Mesendoderm (in vitro differentiated cells): ENCODE measurements at regions not wholly inside any gene's neighbourhood (a gene's known extent, or its start where the extent isn't known, plus 50 kb on each side); places are given as distances from the start of the nearest gene placed in this dataset.

Experiments used
- DNase-seq: peaks from one replicate; pipeline ENCODE4 v3.0.0; 2013
- H2AK5ac ChIP-seq: 2 replicates; pipeline ENCODE4 v1.6.1; 2013; ENCODE audit warnings: low read length, inconsistent platforms
- H2BK120ac ChIP-seq: 2 replicates; pipeline ENCODE4 v1.6.1; 2013; ENCODE audit warnings: low read depth, mild to moderate bottlenecking, low read length, moderate library complexity, mixed read lengths
- H2BK15ac ChIP-seq: replicated peaks from 2 replicates; pipeline ENCODE4 v1.6.1; 2013; ENCODE audit warnings: low read depth, mild to moderate bottlenecking, moderate library complexity
- H2BK5ac ChIP-seq: 2 replicates; pipeline ENCODE4 v1.6.1; 2013; ENCODE audit warnings: low read length, inconsistent platforms
- H3K18ac ChIP-seq: 2 replicates; pipeline ENCODE4 v1.6.1; 2013; ENCODE audit warnings: mild to moderate bottlenecking, low read length, mixed read lengths
- H3K23ac ChIP-seq: one replicate; pipeline ENCODE4 v1.6.1; 2013; ENCODE audit warnings: low read length
- H3K27ac ChIP-seq: 2 replicates; pipeline ENCODE4 v1.5.1; 2013; ENCODE audit warnings: low read depth, mild to moderate bottlenecking, inconsistent platforms, low read length, moderate library complexity
- H3K27me3 ChIP-seq: 2 replicates; pipeline ENCODE4 v1.6.1; 2013; ENCODE audit warnings: low read length, control low read depth, mild to moderate bottlenecking, inconsistent platforms; ENCODE audit not compliant: insufficient read depth, poor library complexity
- H3K36me3 ChIP-seq: 2 replicates; pipeline ENCODE4 v1.6.1; 2013; ENCODE audit warnings: low read length, inconsistent platforms; ENCODE audit not compliant: control insufficient read depth, insufficient read depth
- H3K4ac ChIP-seq: one replicate; pipeline ENCODE4 v1.6.1; 2013; ENCODE audit warnings: low read depth, mild to moderate bottlenecking, low read length, moderate library complexity
- H3K4me1 ChIP-seq: 2 replicates; pipeline ENCODE4 v1.6.1; 2013; ENCODE audit warnings: low read depth, low read length, inconsistent platforms; ENCODE audit not compliant: control insufficient read depth
- H3K4me2 ChIP-seq: 2 replicates; pipeline ENCODE4 v1.6.1; 2013; ENCODE audit warnings: low read length
- H3K4me3 ChIP-seq: 2 replicates; pipeline ENCODE4 v1.5.1; 2013; ENCODE audit warnings: mild to moderate bottlenecking, low read length
- H3K56ac ChIP-seq: one replicate; pipeline ENCODE4 v1.6.1; 2013; ENCODE audit warnings: low read length
- H3K79me1 ChIP-seq: 2 replicates; pipeline ENCODE4 v1.6.1; 2013; ENCODE audit warnings: low read length, inconsistent platforms
- H3K79me2 ChIP-seq: 2 replicates; pipeline ENCODE4 v1.6.1; 2013; ENCODE audit warnings: mild to moderate bottlenecking, low read length; ENCODE audit not compliant: control insufficient read depth, insufficient read depth
- H3K9ac ChIP-seq: 2 replicates; pipeline ENCODE4 v1.6.1; 2013; ENCODE audit warnings: low read length, inconsistent platforms
- H4K5ac ChIP-seq: one replicate; pipeline ENCODE4 v1.6.1; 2013; ENCODE audit warnings: low read length
- H4K8ac ChIP-seq: one replicate; pipeline ENCODE4 v1.6.1; 2013; ENCODE audit warnings: low read depth, mild to moderate bottlenecking, control low read depth, low read length, moderate library complexity
- WGBS: extraction: QIAGEN DNeasy Blood & Tissue Kit; methylation state at CpG from one replicate; pipeline ENCODE4 v1.1.7; 2013; ENCODE audit warnings: low lambda C conversion rate, missing lambda C conversion rate; ENCODE audit not compliant: insufficient coverage; ENCODE audit errors: extremely low coverage; 5-methylcytosine and 5-hydroxymethylcytosine counted together

DNA sequence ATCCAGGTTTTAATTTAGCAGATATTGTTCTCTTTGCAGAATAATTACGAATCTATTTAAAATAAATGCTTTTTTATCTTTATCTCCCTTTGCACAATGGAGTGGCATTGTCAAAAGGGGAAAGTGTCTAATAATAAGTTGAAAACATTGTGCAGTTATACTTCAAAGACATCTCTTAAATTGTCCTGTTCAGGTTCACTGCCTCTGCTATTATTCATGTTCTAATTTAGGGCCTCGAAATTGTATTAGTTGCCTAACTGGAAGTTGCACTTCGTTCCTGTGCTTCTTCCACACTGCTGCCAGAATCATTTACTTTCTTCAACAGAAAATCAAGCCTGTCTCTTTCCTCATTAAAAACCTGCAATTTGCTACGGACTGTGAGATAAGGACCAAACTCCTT is 150.5 kb upstream of the SPRY1 start:
- Histone ChIP-seq H3K27me3 (no peaks in the 10 kb centered on the region), H3K23ac (no peak overlapping the region), H2BK120ac (no peak overlapping the region), H2AK5ac (no peak overlapping the region), H3K27ac (no peak overlapping the region), H3K79me2 (no peaks in the 10 kb centered on the region), H2BK15ac (no peak overlapping the region), H3K79me1 (no peaks in the 10 kb centered on the region), H4K5ac (no peak overlapping the region), H3K56ac (no peak overlapping the region), H4K8ac (no peak overlapping the region), H3K18ac (no peak overlapping the region), H3K4me3 (no peak overlapping the region), H3K4ac (no peak overlapping the region), H3K9ac (no peak overlapping the region), H2BK5ac (no peak overlapping the region), H3K36me3 (no peaks in the 10 kb centered on the region), H3K4me1 (no peaks in the 10 kb centered on the region), H3K4me2 (no peak overlapping the region)
- no CpG with 5 or more reads among the region's 4 CpGs for WGBS
- DNase-seq: no peak

DNA sequence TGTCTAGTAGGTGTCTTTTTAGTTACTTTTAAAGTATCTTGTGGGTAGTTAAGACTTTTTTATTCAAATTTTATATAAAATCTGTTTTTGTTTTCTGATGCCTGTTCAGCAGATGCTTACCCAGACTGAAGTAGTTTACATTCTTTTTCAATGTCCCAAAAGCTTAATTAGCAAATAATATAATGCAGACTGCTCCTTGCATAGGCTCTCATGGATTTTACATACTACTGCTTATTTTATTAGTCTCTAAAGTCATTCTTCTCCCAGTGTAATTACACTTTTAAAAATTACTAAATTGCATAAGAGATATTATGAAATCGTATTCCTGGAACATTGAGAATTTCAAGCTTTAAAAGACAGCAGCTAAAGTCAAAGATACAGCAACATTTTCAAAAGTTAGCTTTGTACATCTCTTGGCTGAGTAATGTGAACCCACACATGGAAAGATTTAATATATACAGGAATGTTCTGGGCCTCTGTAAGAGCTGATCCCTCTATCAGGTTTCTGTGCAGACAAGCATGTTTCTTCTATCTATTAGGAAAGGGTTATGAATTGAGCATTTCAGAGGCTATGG is 148.4 kb upstream of the SPRY1 start:
- no CpG with 5 or more reads among the region's 1 CpG for WGBS
- Histone ChIP-seq H3K4me1 (no peaks in the 10 kb centered on the region), H3K36me3 (no peaks in the 10 kb centered on the region)

DNA sequence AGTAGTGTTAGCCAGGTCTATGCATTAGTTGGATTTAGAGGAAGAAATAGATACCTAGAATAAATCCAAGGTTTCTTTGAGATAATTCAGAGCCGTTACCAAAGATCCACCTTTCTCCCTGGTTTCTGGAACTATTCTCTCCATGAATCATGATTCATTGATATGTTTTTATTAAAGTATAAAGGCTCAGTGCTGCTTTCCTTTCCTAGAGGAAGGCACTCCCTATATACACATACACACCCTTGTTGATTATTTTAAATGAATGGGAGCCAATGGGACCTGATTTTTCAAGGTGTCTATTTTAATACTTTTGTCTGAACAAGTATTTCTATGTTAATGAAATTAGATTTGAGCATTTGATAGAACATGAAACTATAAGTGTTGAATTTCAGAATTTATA is 146.8 kb upstream of the SPRY1 start:
- WGBS: no CpG with 5 or more reads among the region's 1 CpG
- no peak overlapping the region for H3K23ac ChIP-seq
- H3K27ac ChIP-seq: no peak overlapping the region
- no peak overlapping the region for H3K56ac ChIP-seq
- no peak overlapping the region for H4K8ac ChIP-seq
- no peak overlapping the region for H3K4ac ChIP-seq
- H3K79me1 ChIP-seq: no peaks in the 10 kb centered on the region
- no peaks in the 10 kb centered on the region for H3K27me3 ChIP-seq
- H3K18ac ChIP-seq: no peak overlapping the region
- DNase-seq: no peak
- no peaks in the 10 kb centered on the region for H3K79me2 ChIP-seq
- no peak overlapping the region for H2BK120ac ChIP-seq
- H3K9ac ChIP-seq: no peak overlapping the region
- no peak overlapping the region for H2BK15ac ChIP-seq
- H2BK5ac ChIP-seq: no peak overlapping the region
- no peak overlapping the region for H3K4me2 ChIP-seq
- H3K4me3 ChIP-seq: no peak overlapping the region
- no peaks in the 10 kb centered on the region for H3K36me3 ChIP-seq
- H4K5ac ChIP-seq: no peak overlapping the region
- H3K4me1 ChIP-seq: no peaks in the 10 kb centered on the region
- no peak overlapping the region for H2AK5ac ChIP-seq

More for the DNA sequence above, 148.4 kb upstream of the SPRY1 start:
- no peak overlapping the region for H3K23ac ChIP-seq
- no peak overlapping the region for H4K8ac ChIP-seq
- H3K79me1 ChIP-seq: no peaks in the 10 kb centered on the region
- H3K79me2 ChIP-seq: no peaks in the 10 kb centered on the region
- no peaks in the 10 kb centered on the region for H3K27me3 ChIP-seq
- no peak overlapping the region for H2BK120ac ChIP-seq
- H3K4me3 ChIP-seq: no peak overlapping the region
- H2BK5ac ChIP-seq: no peak overlapping the region
- no peak overlapping the region for H3K27ac ChIP-seq
- no peak overlapping the region for H3K4me2 ChIP-seq
- H4K5ac ChIP-seq: no peak overlapping the region
- H3K56ac ChIP-seq: no peak overlapping the region
- no peak overlapping the region for H3K4ac ChIP-seq
- H2BK15ac ChIP-seq: no peak overlapping the region
- no peak overlapping the region for H2AK5ac ChIP-seq
- no peak for DNase-seq
- H3K18ac ChIP-seq: no peak overlapping the region
- no peak overlapping the region for H3K9ac ChIP-seq

DNA sequence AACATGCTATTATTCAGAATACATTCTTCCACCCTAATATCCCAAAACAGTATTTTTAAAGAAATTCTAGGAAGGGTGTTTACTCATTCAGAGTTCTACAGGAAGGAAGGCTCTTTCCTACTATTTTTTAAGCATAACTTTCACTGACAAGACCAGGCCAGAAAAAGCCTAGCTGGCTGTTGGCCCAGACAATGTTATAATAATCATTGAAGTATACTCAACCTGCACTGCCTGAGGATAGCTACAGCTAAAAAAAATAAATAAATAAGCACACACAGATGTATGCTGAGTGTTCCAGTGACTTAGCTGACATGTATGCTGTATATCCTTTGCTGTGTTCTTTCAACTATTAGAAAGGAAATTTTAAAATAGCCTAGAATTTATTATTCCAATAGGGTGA is 145.8 kb upstream of the SPRY1 start:
- no peak overlapping the region for H3K27ac ChIP-seq
- no peak overlapping the region for H2BK15ac ChIP-seq
- no peak overlapping the region for H3K4me2 ChIP-seq
- H2BK5ac ChIP-seq: no peak overlapping the region
- H3K36me3 ChIP-seq: no peaks in the 10 kb centered on the region
- no peak overlapping the region for H3K18ac ChIP-seq
- DNase-seq: no peak
- H3K4me1 ChIP-seq: no peaks in the 10 kb centered on the region
- no peak overlapping the region for H3K4ac ChIP-seq
- no peak overlapping the region for H3K23ac ChIP-seq
- no peak overlapping the region for H4K8ac ChIP-seq
- no peak overlapping the region for H3K56ac ChIP-seq
- no peak overlapping the region for H3K9ac ChIP-seq
- H3K27me3 ChIP-seq: no peaks in the 10 kb centered on the region
- no peak overlapping the region for H2AK5ac ChIP-seq
- H2BK120ac ChIP-seq: no peak overlapping the region
- no peak overlapping the region for H3K4me3 ChIP-seq
- no peak overlapping the region for H4K5ac ChIP-seq
- no peaks in the 10 kb centered on the region for H3K79me2 ChIP-seq
- H3K79me1 ChIP-seq: no peaks in the 10 kb centered on the region

DNA sequence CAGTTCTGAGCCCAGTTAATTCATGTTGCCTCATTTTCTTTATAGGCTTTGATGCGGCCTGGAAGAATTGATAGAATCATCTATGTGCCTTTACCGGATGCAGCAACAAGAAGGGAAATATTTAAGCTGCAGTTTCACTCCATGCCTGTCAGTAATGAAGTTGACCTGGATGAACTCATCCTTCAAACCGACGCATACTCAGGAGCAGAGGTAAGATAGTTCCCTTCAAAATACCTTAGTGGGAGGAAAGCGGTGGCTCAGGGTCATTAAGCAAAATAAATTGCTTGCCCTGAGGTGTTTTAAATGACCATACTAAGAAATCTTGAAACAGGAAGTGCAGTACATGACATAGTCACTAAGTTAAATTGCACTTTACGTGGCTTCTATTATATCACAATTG is 140.6 kb upstream of the SPRY1 start:
- Histone ChIP-seq H2AK5ac (no peak overlapping the region), H2BK15ac (no peak overlapping the region), H3K4me3 (no peak overlapping the region), H3K4me1 (no peaks in the 10 kb centered on the region), H3K79me1 (no peaks in the 10 kb centered on the region), H3K27me3 (no peaks in the 10 kb centered on the region), H3K79me2 (no peaks in the 10 kb centered on the region), H3K4ac (no peak overlapping the region), H3K18ac (no peak overlapping the region), H3K56ac (no peak overlapping the region), H3K23ac (no peak overlapping the region), H2BK120ac (no peak overlapping the region), H3K4me2 (no peak overlapping the region), H4K5ac (no peak overlapping the region), H3K27ac (no peak overlapping the region), H4K8ac (no peak overlapping the region), H3K9ac (no peak overlapping the region), H2BK5ac (no peak overlapping the region), H3K36me3 (no peaks in the 10 kb centered on the region)
- no peak for DNase-seq
- no CpG with 5 or more reads among the region's 6 CpGs for WGBS

DNA sequence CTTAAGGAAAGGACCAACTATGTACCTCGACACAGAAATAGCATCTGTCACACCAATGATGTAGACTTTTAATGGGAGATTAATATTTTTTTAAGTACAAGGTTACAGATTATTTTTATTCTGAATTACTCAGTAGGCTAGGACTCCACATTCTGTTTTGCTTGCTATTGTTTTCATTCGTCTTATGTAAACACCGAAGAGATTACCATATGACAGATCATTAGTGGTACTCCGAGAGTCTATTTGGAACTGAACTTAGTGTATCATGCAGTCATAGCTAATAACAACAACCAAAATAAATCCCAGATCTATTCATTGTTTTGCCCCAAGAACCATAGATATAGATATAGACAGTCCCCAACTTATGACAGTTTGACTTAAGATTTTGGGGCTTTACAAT is 139.7 kb upstream of the SPRY1 start:
- no peak overlapping the region for H3K23ac ChIP-seq
- no peak overlapping the region for H3K4me2 ChIP-seq
- no peak overlapping the region for H3K27ac ChIP-seq
- no peak overlapping the region for H3K4ac ChIP-seq
- H3K79me1 ChIP-seq: no peaks in the 10 kb centered on the region
- no peak overlapping the region for H3K4me3 ChIP-seq
- no peak for DNase-seq
- no peaks in the 10 kb centered on the region for H3K4me1 ChIP-seq
- H2AK5ac ChIP-seq: no peak overlapping the region
- no peak overlapping the region for H2BK15ac ChIP-seq
- H2BK5ac ChIP-seq: no peak overlapping the region
- no peak overlapping the region for H3K56ac ChIP-seq
- H3K27me3 ChIP-seq: no peaks in the 10 kb centered on the region
- H3K79me2 ChIP-seq: no peaks in the 10 kb centered on the region
- H4K5ac ChIP-seq: no peak overlapping the region
- H3K18ac ChIP-seq: no peak overlapping the region
- no peak overlapping the region for H2BK120ac ChIP-seq
- no CpG with 5 or more reads among the region's 4 CpGs for WGBS
- H3K36me3 ChIP-seq: no peaks in the 10 kb centered on the region
- H3K9ac ChIP-seq: no peak overlapping the region
- no peak overlapping the region for H4K8ac ChIP-seq
